Gastroesophageal sphincter (tissue), 4 donors: ENCODE measurements at regions not wholly inside any gene's neighbourhood (a gene's known extent, or its start where the extent isn't known, plus 50 kb on each side); places are given as distances from the start of the nearest gene placed in this dataset.

Source experiments
- ATAC-seq: fragments of 150-250 bp; one replicate; pipeline ENCODE4 v1.9.1; 2016; ENCODE audit warnings: mild to moderate bottlenecking, moderate library complexity
- H3K27ac ChIP-seq, 4 donors: fragments of 200-600 bp; sonication (generic) in 3 of 4; 1 replicate in 3 of 4; 2 replicates in 1 of 4; pipeline ENCODE4 v1.5.1; 2016 to 2019
- H3K27me3 ChIP-seq: fragments of 200-600 bp; sonication (generic); one replicate; pipeline ENCODE4 v1.5.1; 2019
- H3K36me3 ChIP-seq, 2 donors: fragments of 200-600 bp; sonication (generic); one replicate each; pipeline ENCODE4 v1.5.1; 2019; ENCODE audit warnings: control low read depth in 1 of 2
- H3K4me1 ChIP-seq, 3 donors: fragments of 200-600 bp; sonication (generic); 1 replicate in 2 of 3; 2 replicates in 1 of 3; pipeline ENCODE4 v1.5.1; 2016 to 2019; ENCODE audit warnings: control low read depth in 2 of 3
- H3K4me3 ChIP-seq, 2 donors: fragments of 200-600 bp; sonication (generic); one replicate each; pipeline ENCODE4 v1.5.1; 2019; ENCODE audit warnings: mild to moderate bottlenecking in 1 of 2, moderate library complexity in 1 of 2
- H3K9me3 ChIP-seq, 3 donors: fragments of 200-600 bp; sonication (generic); one replicate each; pipeline ENCODE4 v1.5.1; 2017 to 2019; ENCODE audit warnings: control low read depth in 2 of 3
- EP300 ChIP-seq: sonication (generic); formaldehyde crosslinking; IDR thresholded peaks from one replicate; pipeline ENCODE4 v1.6.1; 2017; ENCODE audit warnings: antibody characterized with exemption, mild to moderate bottlenecking
- POLR2A ChIP-seq, 2 donors: fragments of 450-650 bp; IDR thresholded peaks; one replicate each; pipeline ENCODE4 v1.6.1; 2017; ENCODE audit warnings: antibody characterized with exemption in 2 of 2, mild to moderate bottlenecking in 2 of 2, moderate library complexity in 1 of 2
- POLR2AphosphoS5 ChIP-seq: sonication (generic); formaldehyde crosslinking; IDR thresholded peaks from one replicate; pipeline ENCODE4 v1.6.1; 2017; ENCODE audit warnings: antibody characterized with exemption
- WGBS, 2 donors: methylation state at CpG; one replicate each; pipeline ENCODE4 v1.1.5; 2018; ENCODE audit warnings: low coverage in 1 of 2; 5-methylcytosine and 5-hydroxymethylcytosine counted together
- TF ChIP-seq, protein P1 (sequence below), 4 experiments: fragments of 200-600 bp in 2 of 4; fragments of 450-650 bp in 2 of 4; sonication (generic) in 1 of 4; IDR thresholded peaks; one replicate each; pipeline ENCODE4 v1.5.1; 2017 to 2019; ENCODE audit warnings: antibody characterized with exemption in 4 of 4, mild to moderate bottlenecking in 2 of 4, moderate library complexity in 2 of 4

DNA sequence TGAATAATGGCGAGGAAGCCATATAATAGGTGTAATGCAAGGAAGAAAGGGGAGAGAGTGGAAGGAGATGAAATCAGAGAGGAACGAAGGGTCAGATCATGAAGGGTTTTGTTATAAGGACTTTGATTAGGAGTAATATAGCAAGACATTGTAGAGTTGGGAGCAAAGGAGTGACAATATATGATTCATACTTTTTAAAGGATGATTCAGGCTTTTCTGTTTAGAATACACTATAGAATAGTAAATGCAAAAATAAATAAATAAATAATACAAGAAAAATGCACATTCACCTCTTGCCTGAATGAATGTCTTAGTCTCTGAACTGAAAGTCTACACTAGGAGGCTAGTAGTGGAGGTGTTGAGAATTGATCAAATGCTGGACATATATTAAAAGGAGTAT is 1524.4 kb upstream of the AGA start:
- Histone ChIP-seq H3K4me1 (no peaks in the 10 kb centered on the region), H3K36me3 (no peaks in the 10 kb centered on the region), H3K4me3 (no peak overlapping the region), H3K27ac (no peak overlapping the region), H3K27me3 (no peaks in the 10 kb centered on the region), H3K9me3 (no peaks in the 10 kb centered on the region)
- WGBS, 2 donors, result 78 to 80% methylated on average over 2 of the region's 2 CpGs
- ATAC-seq, result no peak
- TF ChIP-seq POLR2AphosphoS5 (no peak), EP300 (no peak), POLR2A (IDR thresholded peaks at IDR 0.05) (no peak)
- TF ChIP-seq, protein P1, sequence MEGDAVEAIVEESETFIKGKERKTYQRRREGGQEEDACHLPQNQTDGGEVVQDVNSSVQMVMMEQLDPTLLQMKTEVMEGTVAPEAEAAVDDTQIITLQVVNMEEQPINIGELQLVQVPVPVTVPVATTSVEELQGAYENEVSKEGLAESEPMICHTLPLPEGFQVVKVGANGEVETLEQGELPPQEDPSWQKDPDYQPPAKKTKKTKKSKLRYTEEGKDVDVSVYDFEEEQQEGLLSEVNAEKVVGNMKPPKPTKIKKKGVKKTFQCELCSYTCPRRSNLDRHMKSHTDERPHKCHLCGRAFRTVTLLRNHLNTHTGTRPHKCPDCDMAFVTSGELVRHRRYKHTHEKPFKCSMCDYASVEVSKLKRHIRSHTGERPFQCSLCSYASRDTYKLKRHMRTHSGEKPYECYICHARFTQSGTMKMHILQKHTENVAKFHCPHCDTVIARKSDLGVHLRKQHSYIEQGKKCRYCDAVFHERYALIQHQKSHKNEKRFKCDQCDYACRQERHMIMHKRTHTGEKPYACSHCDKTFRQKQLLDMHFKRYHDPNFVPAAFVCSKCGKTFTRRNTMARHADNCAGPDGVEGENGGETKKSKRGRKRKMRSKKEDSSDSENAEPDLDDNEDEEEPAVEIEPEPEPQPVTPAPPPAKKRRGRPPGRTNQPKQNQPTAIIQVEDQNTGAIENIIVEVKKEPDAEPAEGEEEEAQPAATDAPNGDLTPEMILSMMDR (IDR thresholded peaks at IDR 0.05), result no peak

GRCh38 chr4:178970433-178971140 is 1528.3 kb upstream of the AGA start:
- no peak overlapping the region for H3K4me3 ChIP-seq
- H3K4me1 ChIP-seq, result no peaks in the 10 kb centered on the region
- no peak for ATAC-seq
- TF ChIP-seq POLR2A (IDR thresholded peaks at IDR 0.05), result no peak
- TF ChIP-seq, protein P1 (IDR thresholded peaks at IDR 0.05), result no peak
- no peak for TF ChIP-seq POLR2AphosphoS5
- no peak for TF ChIP-seq EP300
- no peak overlapping the region for H3K27ac ChIP-seq
- 35 to 46% methylated on average over 3 of the region's 3 CpGs for WGBS, 2 donors
- no peaks in the 10 kb centered on the region for H3K9me3 ChIP-seq
- no peaks in the 10 kb centered on the region for H3K27me3 ChIP-seq
- H3K36me3 ChIP-seq, result no peaks in the 10 kb centered on the region

DNA sequence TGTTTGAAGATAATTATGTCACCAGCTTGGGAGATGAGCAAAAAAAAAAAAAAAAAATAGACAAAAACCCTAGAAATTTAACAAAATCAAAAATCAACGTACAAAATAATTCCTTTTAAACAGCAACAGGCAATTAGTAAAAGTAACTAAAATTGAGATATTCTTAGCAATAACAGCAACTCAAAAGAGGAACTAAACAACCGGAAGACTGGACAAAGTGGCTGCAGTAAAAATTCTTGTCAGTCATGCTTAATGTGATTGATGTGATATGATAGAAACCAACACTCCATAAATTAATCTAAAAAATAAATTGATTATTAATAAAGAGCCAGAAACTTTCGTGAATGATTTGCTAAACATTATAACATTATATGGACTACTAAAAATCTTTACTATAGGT is 1534.6 kb upstream of the AGA start:
- no peak overlapping the region for H3K4me3 ChIP-seq
- H3K27ac ChIP-seq, result no peak overlapping the region
- WGBS, 2 donors, result 51 to 72% methylated on average over 3 of the region's 3 CpGs
- no peaks in the 10 kb centered on the region for H3K27me3 ChIP-seq
- no peaks in the 10 kb centered on the region for H3K36me3 ChIP-seq
- ATAC-seq, result no peak
- TF ChIP-seq POLR2A (IDR thresholded peaks at IDR 0.05) (no peak), POLR2AphosphoS5 (no peak), EP300 (no peak)
- TF ChIP-seq, protein P1 (IDR thresholded peaks at IDR 0.05), result no peak
- H3K4me1 ChIP-seq, result no peaks in the 10 kb centered on the region
- no peaks in the 10 kb centered on the region for H3K9me3 ChIP-seq

GRCh38 chr4:178993306-178993705 is 1551.1 kb upstream of the AGA start:
- ATAC-seq, result no peak
- 53 to 75% methylated on average over 4 of the region's 4 CpGs for WGBS, 2 donors
- TF ChIP-seq POLR2A (IDR thresholded peaks at IDR 0.05) (no peak), EP300 (no peak), POLR2AphosphoS5 (no peak)
- TF ChIP-seq, protein P1 (IDR thresholded peaks at IDR 0.05), result no peak

GRCh38 chr4:179001918-179002317 is 1559.7 kb upstream of the AGA start:
- Histone ChIP-seq H3K4me1 (no peaks in the 10 kb centered on the region), H3K36me3 (no peaks in the 10 kb centered on the region), H3K27me3 (no peaks in the 10 kb centered on the region), H3K9me3 (no peaks in the 10 kb centered on the region), H3K27ac (no peak overlapping the region), H3K4me3 (no peak overlapping the region)
- WGBS, 2 donors, result 50 to 53% methylated on average over 1 of the region's 1 CpG
- TF ChIP-seq, protein P1 (IDR thresholded peaks at IDR 0.05), result no peak
- TF ChIP-seq POLR2A (IDR thresholded peaks at IDR 0.05) (no peak), EP300 (no peak), POLR2AphosphoS5 (no peak)
- no peak for ATAC-seq

More at GRCh38 chr4:178993306-178993705, 1551.1 kb upstream of the AGA start:
- no peak overlapping the region for H3K4me3 ChIP-seq
- H3K27ac ChIP-seq, result no peak overlapping the region
- no peaks in the 10 kb centered on the region for H3K36me3 ChIP-seq
- H3K9me3 ChIP-seq, result no peaks in the 10 kb centered on the region
- H3K4me1 ChIP-seq, result no peaks in the 10 kb centered on the region
- H3K27me3 ChIP-seq, result no peaks in the 10 kb centered on the region
